Hematopoietic multipotent progenitor cell treated with erythropoietin and hydrocortisone succinate and interleukin-3 and kit ligand, for 17 days (in vitro differentiated cells): ENCODE measurements at regions not wholly inside any gene's neighbourhood (a gene's known extent, or its start where the extent isn't known, plus 50 kb on each side); places are given as distances from the start of the nearest gene placed in this dataset.
"Not testable (repeated sequence)": the region's sequence is repeated elsewhere in the genome, so short reads cannot be mapped to it uniquely, and the experiment has no call there.

ENCODE experiments used
- DNase-seq: peaks from one replicate; pipeline ENCODE4 v3.0.0-alpha.2; 2015; ENCODE audit warnings: low spot score

GRCh38 chr2:239804161-239805042 lies 220.7 kb downstream of the NDUFA10 start:
- DNase-seq = no peak

DNA sequence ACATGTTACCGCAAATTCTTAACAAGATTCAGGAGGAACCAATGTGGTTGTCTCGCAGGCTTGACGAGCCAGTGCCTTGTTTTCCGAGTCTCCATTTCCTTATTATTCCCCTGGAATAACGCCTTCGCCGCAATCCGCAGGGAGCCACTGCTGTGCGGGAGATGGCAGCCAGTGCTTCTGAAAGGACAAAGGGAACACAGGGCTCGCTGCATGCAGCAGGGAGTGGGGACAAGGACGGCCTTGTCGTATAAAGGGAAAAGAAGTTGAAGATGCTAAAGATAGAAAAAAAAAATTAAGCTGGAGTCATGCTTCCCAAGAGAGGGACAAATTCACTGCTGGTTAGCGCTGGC lies 221.4 kb downstream of the NDUFA10 start:
- DNase-seq = no peak

DNA sequence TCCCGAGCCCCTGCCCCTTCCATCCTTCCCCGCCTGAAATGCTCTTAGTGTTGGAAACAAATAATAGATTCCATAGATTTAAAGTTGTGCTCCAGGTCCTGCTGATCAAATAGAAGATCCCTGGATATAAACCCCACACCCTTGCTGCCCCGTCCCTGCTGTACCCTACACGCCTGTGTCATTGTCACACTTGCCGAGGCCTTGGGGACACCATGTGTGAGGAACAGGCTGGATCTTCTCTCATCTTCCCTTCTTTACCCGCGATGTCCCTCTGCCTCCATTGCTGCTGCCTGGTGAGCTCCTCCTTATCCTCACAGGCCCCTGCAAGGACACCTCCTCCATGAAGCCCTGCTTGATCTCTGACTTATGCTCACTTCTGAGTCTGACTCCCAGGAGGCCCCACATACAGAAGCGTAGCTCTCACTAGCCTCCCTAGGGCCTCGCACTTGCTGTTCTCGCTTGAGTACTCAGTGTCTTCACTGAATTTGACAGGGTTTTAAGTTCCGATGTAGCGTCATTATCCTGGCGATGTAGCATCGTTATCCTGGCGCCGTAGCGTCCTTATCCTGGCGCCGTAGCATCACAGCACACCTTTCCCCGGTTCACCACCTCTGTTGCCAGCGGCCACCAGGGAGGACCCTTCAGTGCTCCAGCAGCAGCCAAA lies 221.9 kb downstream of the NDUFA10 start:
- no peak for DNase-seq

- DNase-seq = no peak
Observed at GRCh38 chr2:239802185-239802649, 222.9 kb downstream of the NDUFA10 start.

- no peak for DNase-seq
Observed at GRCh38 chr2:239801404-239802184, 223.5 kb downstream of the NDUFA10 start.

- DNase-seq = no peak
Observed at GRCh38 chr2:239800785-239801386, 224.3 kb downstream of the NDUFA10 start.

DNA sequence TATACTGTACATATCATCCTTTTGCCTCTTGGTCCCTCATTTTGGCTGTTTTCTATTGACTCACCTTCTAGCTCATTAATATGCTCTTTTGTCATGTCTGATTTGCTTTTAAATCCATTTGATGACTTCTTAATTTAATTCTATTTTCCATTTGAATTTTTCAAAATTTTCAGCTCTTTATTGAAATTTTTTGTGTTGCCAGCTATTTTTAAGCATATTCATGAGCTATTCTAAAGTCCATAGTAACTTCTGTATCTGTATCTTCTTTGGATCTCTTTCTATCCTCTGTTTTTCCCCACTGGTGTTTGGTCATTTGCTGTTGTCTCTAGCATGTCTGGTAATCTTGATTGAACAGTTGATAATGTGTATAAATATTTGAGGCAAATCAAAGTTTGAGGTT lies 227.8 kb downstream of the NDUFA10 start:
- no peak for DNase-seq

DNA sequence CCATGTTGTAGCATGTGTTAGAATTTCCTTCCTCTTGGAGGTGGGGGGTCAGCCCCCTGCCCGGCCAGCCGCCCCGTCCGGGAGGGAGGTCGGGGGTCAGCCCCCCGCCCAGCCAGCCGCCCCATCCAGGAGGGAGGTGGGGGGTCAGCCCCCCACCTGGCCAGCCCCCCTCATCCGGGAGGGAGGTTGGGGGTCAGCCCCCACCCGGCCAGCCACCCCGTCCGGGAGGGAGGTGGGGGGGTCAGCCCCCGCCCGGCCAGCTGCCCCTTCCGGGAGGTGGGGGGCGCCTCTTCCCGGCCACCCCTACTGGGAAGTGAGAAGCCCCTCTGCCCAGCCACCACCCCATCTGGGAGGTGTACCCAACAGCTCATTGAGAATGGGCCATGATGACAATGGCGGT lies 229.4 kb downstream of the NDUFA10 start:
- not testable (repeated sequence) for DNase-seq

GRCh38 chr2:239793836-239794235 lies 231.3 kb downstream of the NDUFA10 start:
- DNase-seq = no peak

DNA sequence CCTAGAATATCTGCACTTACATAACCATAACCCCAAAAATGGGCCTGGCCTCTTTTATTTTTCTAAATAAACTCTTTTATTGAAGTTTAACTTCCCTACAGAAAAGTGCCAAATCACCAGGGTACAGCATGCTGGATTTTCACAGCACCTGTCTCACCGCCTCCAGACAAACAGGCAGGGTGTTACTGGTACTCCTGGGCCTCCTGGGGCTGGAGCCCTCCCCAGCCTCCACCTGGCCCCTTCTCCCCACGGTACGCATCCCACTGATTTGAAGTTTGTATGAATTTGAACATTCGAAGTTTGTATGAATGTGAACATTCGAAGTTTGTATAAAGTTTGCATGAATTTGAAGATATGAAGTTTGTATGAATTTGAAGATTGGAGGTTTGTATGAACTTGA lies 232.1 kb downstream of the NDUFA10 start:
- DNase-seq = no peak

GRCh38 chr2:239792405-239793084 lies 232.6 kb downstream of the NDUFA10 start:
- no peak for DNase-seq

GRCh38 chr2:239791526-239792404 lies 233.4 kb downstream of the NDUFA10 start:
- DNase-seq = no peak

DNA sequence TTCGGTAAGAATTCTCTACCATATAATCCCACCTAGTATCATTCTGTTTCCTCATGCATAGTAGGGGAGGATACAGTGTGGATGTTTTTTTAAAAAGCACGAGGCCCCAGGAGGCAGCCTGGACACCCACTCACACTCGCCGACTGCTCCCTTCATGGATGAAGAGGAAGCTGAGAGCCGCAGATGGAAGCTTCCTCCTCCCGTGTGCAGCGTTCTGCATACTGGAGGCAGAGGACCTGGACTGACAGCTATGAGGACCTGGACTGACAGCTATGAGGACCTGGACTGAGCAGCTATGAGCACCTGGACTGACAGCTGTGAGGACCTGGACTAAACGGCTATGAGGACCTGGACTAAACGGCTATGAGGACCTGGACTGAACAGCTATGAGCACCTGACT lies 234.4 kb downstream of the NDUFA10 start:
- no peak for DNase-seq

- no peak for DNase-seq
Observed at GRCh38 chr2:239790313-239790712, 234.8 kb downstream of the NDUFA10 start.

- no peak for DNase-seq
Observed at GRCh38 chr2:239789711-239790110, 235.4 kb downstream of the NDUFA10 start.

- DNase-seq = no peak
Observed at GRCh38 chr2:239788576-239789098, 236.5 kb downstream of the NDUFA10 start.

- no peak for DNase-seq
Observed at GRCh38 chr2:239787538-239788050, 237.5 kb downstream of the NDUFA10 start.

DNA sequence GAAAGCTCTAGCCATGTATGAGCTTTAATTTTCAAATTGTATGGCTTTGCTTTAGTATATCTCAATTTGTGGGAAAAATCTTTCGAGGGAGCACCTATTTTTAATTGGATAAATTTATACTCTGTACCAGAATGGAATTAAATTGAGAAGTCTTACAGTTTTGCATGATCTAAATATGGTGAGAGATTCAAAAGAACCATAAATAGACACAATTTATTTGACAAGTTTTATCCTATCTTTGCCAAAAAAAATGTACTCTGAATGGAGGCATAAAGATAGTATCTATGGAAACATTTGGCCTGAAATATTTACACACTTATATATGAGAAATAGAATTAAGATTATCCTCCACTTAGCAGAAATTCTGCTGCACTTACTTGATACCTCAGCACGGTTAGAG lies 238.4 kb downstream of the NDUFA10 start:
- no peak for DNase-seq

- DNase-seq = no peak
Observed at GRCh38 chr2:239781454-239781853, 243.7 kb downstream of the NDUFA10 start.
